HG03575 (cell line): ENCODE measurements at regions not wholly inside any gene's neighbourhood (a gene's known extent, or its start where the extent isn't known, plus 50 kb on each side); places are given as distances from the start of the nearest gene placed in this dataset.
"Not testable (repeated sequence)": the region's sequence is repeated elsewhere in the genome, so short reads cannot be mapped to it uniquely, and the experiment has no call there.

Source experiments
- ATAC-seq: cut with Tn5 transposase; IDR thresholded peaks from one replicate; pipeline ENCODE4 v1.9.1; 2021; ENCODE audit not compliant: unreplicated experiment, insufficient number of reproducible peaks, low FRiP score; ENCODE audit errors: extremely low read depth

- not testable (repeated sequence) for ATAC-seq
Measured at GRCh38 chr1:221257548-221257947, 378.3 kb downstream of the HLX start.

- ATAC-seq: not testable (repeated sequence)
Measured at GRCh38 chr1:221262677-221263076, 383.4 kb downstream of the HLX start.

GRCh38 chr1:221263831-221264767 lies 384.9 kb downstream of the HLX start:
- ATAC-seq: peak; percentile 68

- no peak for ATAC-seq
Measured at GRCh38 chr1:221264848-221265247, 385.6 kb downstream of the HLX start.

- no peak for ATAC-seq
Measured at GRCh38 chr1:221268295-221268694, 389.1 kb downstream of the HLX start.

- ATAC-seq: no peak
Measured at GRCh38 chr1:221271701-221272100, 392.5 kb downstream of the HLX start.

- no peak for ATAC-seq
Measured at GRCh38 chr1:221272940-221273339, 393.7 kb downstream of the HLX start.

- ATAC-seq: no peak
Measured at GRCh38 chr1:221274373-221274772, 395.1 kb downstream of the HLX start.

- ATAC-seq: no peak
Measured at GRCh38 chr1:221276896-221277409, 397.7 kb downstream of the HLX start.

- no peak for ATAC-seq
Measured at GRCh38 chr1:221279146-221279545, 399.9 kb downstream of the HLX start.

- no peak for ATAC-seq
Measured at GRCh38 chr1:221283532-221283931, 404.3 kb downstream of the HLX start.

GRCh38 chr1:221284028-221284427 lies 404.8 kb downstream of the HLX start:
- no peak for ATAC-seq

GRCh38 chr1:221284991-221285390 lies 405.7 kb downstream of the HLX start:
- not testable (repeated sequence) for ATAC-seq

GRCh38 chr1:221285458-221286210 lies 406.4 kb downstream of the HLX start:
- not testable (repeated sequence) for ATAC-seq

- ATAC-seq: no peak
Measured at GRCh38 chr1:221286399-221286798, 407.2 kb downstream of the HLX start.

GRCh38 chr1:221289103-221289502 lies 409.9 kb downstream of the HLX start:
- no peak for ATAC-seq

- no peak for ATAC-seq
Measured at GRCh38 chr1:221290669-221291068, 411.4 kb downstream of the HLX start.

GRCh38 chr1:221291113-221291512 lies 411.9 kb downstream of the HLX start:
- no peak for ATAC-seq

- ATAC-seq: no peak
Measured at GRCh38 chr1:221292652-221293051, 413.4 kb downstream of the HLX start.

- no peak for ATAC-seq
Measured at GRCh38 chr1:221294242-221294641, 415.0 kb downstream of the HLX start.
